ENCODE measurements at regions not wholly inside any gene's neighbourhood (a gene's known extent, or its start where the extent isn't known, plus 50 kb on each side); places are given as distances from the start of the nearest gene placed in this dataset.

DNA sequence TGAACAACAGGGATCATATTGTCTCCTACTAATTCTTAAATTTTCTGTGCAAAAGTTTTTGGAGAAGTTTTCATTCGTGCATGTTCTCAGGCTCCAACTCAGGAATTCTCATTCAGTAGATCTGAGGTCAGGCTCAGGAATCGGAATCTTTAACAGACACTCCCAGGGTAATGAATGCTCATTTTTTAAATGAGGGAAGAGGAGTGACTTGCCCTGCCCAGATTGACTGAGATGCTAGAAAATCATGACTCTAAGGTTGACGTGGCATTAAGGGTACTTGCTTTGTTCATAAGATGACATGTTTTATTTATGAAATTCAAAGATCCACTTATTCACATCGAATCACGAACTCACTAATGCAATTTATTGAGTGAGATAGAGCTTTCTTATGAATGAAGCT lies 196.6 kb upstream of the NPVF start:
- TF ChIP-seq POLR2A (IDR thresholded peaks at IDR 0.05): no peak
- TF ChIP-seq, protein P1, sequence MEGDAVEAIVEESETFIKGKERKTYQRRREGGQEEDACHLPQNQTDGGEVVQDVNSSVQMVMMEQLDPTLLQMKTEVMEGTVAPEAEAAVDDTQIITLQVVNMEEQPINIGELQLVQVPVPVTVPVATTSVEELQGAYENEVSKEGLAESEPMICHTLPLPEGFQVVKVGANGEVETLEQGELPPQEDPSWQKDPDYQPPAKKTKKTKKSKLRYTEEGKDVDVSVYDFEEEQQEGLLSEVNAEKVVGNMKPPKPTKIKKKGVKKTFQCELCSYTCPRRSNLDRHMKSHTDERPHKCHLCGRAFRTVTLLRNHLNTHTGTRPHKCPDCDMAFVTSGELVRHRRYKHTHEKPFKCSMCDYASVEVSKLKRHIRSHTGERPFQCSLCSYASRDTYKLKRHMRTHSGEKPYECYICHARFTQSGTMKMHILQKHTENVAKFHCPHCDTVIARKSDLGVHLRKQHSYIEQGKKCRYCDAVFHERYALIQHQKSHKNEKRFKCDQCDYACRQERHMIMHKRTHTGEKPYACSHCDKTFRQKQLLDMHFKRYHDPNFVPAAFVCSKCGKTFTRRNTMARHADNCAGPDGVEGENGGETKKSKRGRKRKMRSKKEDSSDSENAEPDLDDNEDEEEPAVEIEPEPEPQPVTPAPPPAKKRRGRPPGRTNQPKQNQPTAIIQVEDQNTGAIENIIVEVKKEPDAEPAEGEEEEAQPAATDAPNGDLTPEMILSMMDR (IDR thresholded peaks at IDR 0.05): no peak
